ENCODE measurements at regions not wholly inside any gene's neighbourhood (a gene's known extent, or its start where the extent isn't known, plus 50 kb on each side); places are given as distances from the start of the nearest gene placed in this dataset.
A peak's percentile ranks its signal among the peaks of the same experiment; 100 is the strongest.

GRCh38 chr4:110808351-110808878 lies 185.5 kb upstream of the PITX2 start:
- DNase-seq (peak in 1 of 5 donors; percentile 12), FAIRE-seq (no peak)
- intact Hi-C loops (cut with DNase I): no loop called here

GRCh38 chr4:110815950-110816349 lies 193.1 kb upstream of the PITX2 start:
- Histone ChIP-seq H3K9ac (ENCODE audit: low read length in 3 of 3) (no peak overlapping the region), H3K4me3 (ENCODE audit: low read length in 3 of 3) (no peak overlapping the region), H3K4me1 (ENCODE audit: control insufficient read depth in 2 of 3, insufficient read depth in 2 of 3, low read depth in 1 of 3, low read length in 3 of 3) (no peaks in the 10 kb centered on the region), H3K27ac (ENCODE audit: low read depth in 2 of 2, low read length in 2 of 2) (no peak overlapping the region), H3K9me3 (ENCODE audit: control insufficient read depth in 2 of 3, insufficient read depth in 1 of 3, low read length in 3 of 3) (no peaks in the 10 kb centered on the region), H3K27me3 (ENCODE audit: control insufficient read depth, insufficient read depth, low read length) (no peaks in the 10 kb centered on the region), H3K36me3 (ENCODE audit: control insufficient read depth in 2 of 3, insufficient read depth in 3 of 3, low read length in 3 of 3) (no peaks in the 10 kb centered on the region)
- intact Hi-C loops (cut with DNase I): no loop called here
- no peak for TF ChIP-seq CTCF (IDR thresholded peaks at IDR 0.05; ENCODE audit: borderline replicate concordance, extremely low read depth, insufficient read depth)
- FAIRE-seq (no peak), DNase-seq (no peak)

More at GRCh38 chr4:110808351-110808878, 185.5 kb upstream of the PITX2 start:
- no peak overlapping the region for H3K9ac ChIP-seq (ENCODE audit: low read length in 3 of 3)
- H3K27ac ChIP-seq (ENCODE audit: low read depth in 2 of 2, low read length in 2 of 2): no peak overlapping the region
- no peak overlapping the region for H3K4me3 ChIP-seq (ENCODE audit: low read length in 3 of 3)
- H3K36me3 ChIP-seq (ENCODE audit: control insufficient read depth in 2 of 3, insufficient read depth in 3 of 3, low read length in 3 of 3): no peaks in the 10 kb centered on the region
- H3K4me1 ChIP-seq (ENCODE audit: control insufficient read depth in 2 of 3, insufficient read depth in 2 of 3, low read depth in 1 of 3, low read length in 3 of 3): no peaks in the 10 kb centered on the region
- H3K27me3 ChIP-seq (ENCODE audit: control insufficient read depth, insufficient read depth, low read length): no peaks in the 10 kb centered on the region
- no peak for TF ChIP-seq CTCF (IDR thresholded peaks at IDR 0.05; ENCODE audit: borderline replicate concordance, extremely low read depth, insufficient read depth)
- H3K9me3 ChIP-seq (ENCODE audit: control insufficient read depth in 2 of 3, insufficient read depth in 1 of 3, low read length in 3 of 3): no peaks in the 10 kb centered on the region

GRCh38 chr4:110816367-110816766 lies 193.5 kb upstream of the PITX2 start:
- DNase-seq (no peak), FAIRE-seq (no peak)
- Histone ChIP-seq H3K9me3 (ENCODE audit: control insufficient read depth in 2 of 3, insufficient read depth in 1 of 3, low read length in 3 of 3) (no peaks in the 10 kb centered on the region), H3K9ac (ENCODE audit: low read length in 3 of 3) (no peak overlapping the region), H3K4me3 (ENCODE audit: low read length in 3 of 3) (no peak overlapping the region), H3K36me3 (ENCODE audit: control insufficient read depth in 2 of 3, insufficient read depth in 3 of 3, low read length in 3 of 3) (no peaks in the 10 kb centered on the region), H3K27me3 (ENCODE audit: control insufficient read depth, insufficient read depth, low read length) (no peaks in the 10 kb centered on the region), H3K4me1 (ENCODE audit: control insufficient read depth in 2 of 3, insufficient read depth in 2 of 3, low read depth in 1 of 3, low read length in 3 of 3) (no peaks in the 10 kb centered on the region), H3K27ac (ENCODE audit: low read depth in 2 of 2, low read length in 2 of 2) (no peak overlapping the region)
- intact Hi-C loops (cut with DNase I): no loop called here
- TF ChIP-seq CTCF (IDR thresholded peaks at IDR 0.05; ENCODE audit: borderline replicate concordance, extremely low read depth, insufficient read depth): no peak

- DNase-seq: no peak
- no peak overlapping the region for H3K27ac ChIP-seq (ENCODE audit: low read depth in 2 of 2, low read length in 2 of 2)
- intact Hi-C loops (cut with DNase I): no loop called here
- H3K9ac ChIP-seq (ENCODE audit: low read length in 3 of 3): no peak overlapping the region
- peaks cover 0 to 2% (median 0%) of the 10 kb centered on the region in 3 donors for H3K9me3 ChIP-seq (ENCODE audit: control insufficient read depth in 2 of 3, insufficient read depth in 1 of 3, low read length in 3 of 3)
- no peaks in the 10 kb centered on the region for H3K27me3 ChIP-seq (ENCODE audit: control insufficient read depth, insufficient read depth, low read length)
- no peak overlapping the region for H3K4me3 ChIP-seq (ENCODE audit: low read length in 3 of 3)
- no peak for TF ChIP-seq CTCF (IDR thresholded peaks at IDR 0.05; ENCODE audit: borderline replicate concordance, extremely low read depth, insufficient read depth)
- no peak for FAIRE-seq
- no peaks in the 10 kb centered on the region for H3K36me3 ChIP-seq (ENCODE audit: control insufficient read depth in 2 of 3, insufficient read depth in 3 of 3, low read length in 3 of 3)
- no peaks in the 10 kb centered on the region for H3K4me1 ChIP-seq (ENCODE audit: control insufficient read depth in 2 of 3, insufficient read depth in 2 of 3, low read depth in 1 of 3, low read length in 3 of 3)
Observed at GRCh38 chr4:110821186-110821585, 198.3 kb upstream of the PITX2 start.
